GM12878 (cell line): ENCODE measurements at regions not wholly inside any gene's neighbourhood (a gene's known extent, or its start where the extent isn't known, plus 50 kb on each side); places are given as distances from the start of the nearest gene placed in this dataset.

Experiments used
- ATAC-seq: fragments of 200-7000 bp; cut with Tn5 transposase; 3 replicates; pipeline ENCODE4 v1.9.1; 2020; ENCODE audit warnings: mild to moderate bottlenecking, moderate library complexity
- BruUV-seq: library from RNA; stranded (reverse); fragments of 400-500 nt; replicated peaks from 2 replicates; lab custom pipeline; 2021; lab: Mats Ljungman, UMichigan
- CTCF ChIA-PET: fragments of 300-600 bp; sonication (Branson Sonifier 250); formaldehyde crosslinking; extraction: SDS; loops from one replicate; lab custom pipeline; 2021; ENCODE audit warnings: inconsistent platforms; lab: Yijun Ruan, JAX
- POLR2A ChIA-PET: fragments of 350-600 bp; formaldehyde crosslinking; extraction: SDS; loops from one replicate; lab custom pipeline; 2021; ENCODE audit warnings: inconsistent platforms; lab: Charles Lee
- RAD21 ChIA-PET: fragments of 300-600 bp; sonication (Branson Sonifier 250); formaldehyde crosslinking; loops from one replicate; lab custom pipeline; 2023; ENCODE audit warnings: antibody characterized with exemption; ENCODE audit not compliant: unreplicated experiment; lab: Charles Lee
- SMC1A ChIA-PET: fragments of 300-600 bp; sonication (Branson Sonifier 250); formaldehyde crosslinking; loops from one replicate; lab custom pipeline; 2023; ENCODE audit not compliant: unreplicated experiment, uncharacterized antibody; lab: Charles Lee
- DNase-seq: peaks from one replicate; pipeline ENCODE4 v3.0.0-alpha.2; 2011; ENCODE audit warnings: low read depth, low spot score
- FAIRE-seq: peaks from 3 replicates; lab custom pipeline; 2011; peaks lifted over from hg19 to GRCh38; lab: Jason Lieb, UNC
- H2AFZ ChIP-seq: 2 replicates; pipeline ENCODE4 v1.6.0; 2011; ENCODE audit warnings: low read depth, low read length, control low read depth; ENCODE audit not compliant: control insufficient read depth
- H3K27ac ChIP-seq: 2 replicates; pipeline ENCODE4 v1.5.1; 2011; ENCODE audit warnings: control low read depth; ENCODE audit not compliant: control insufficient read depth, insufficient read depth
- H3K27me3 ChIP-seq, 2 experiments: replicated peaks in 1 of 2; 2 replicates each; pipeline versions ENCODE4 v1.6.0 to v1.6.1; 2011; ENCODE audit warnings: low read length in 1 of 2; ENCODE audit not compliant: control insufficient read depth in 2 of 2, insufficient read depth in 2 of 2
- H3K36me3 ChIP-seq, 2 experiments: 2 replicates each; pipeline ENCODE4 v1.5.1; 2011; ENCODE audit warnings: low read length in 1 of 2; ENCODE audit not compliant: control insufficient read depth in 2 of 2, insufficient read depth in 2 of 2
- H3K4me1 ChIP-seq: 2 replicates; pipeline ENCODE4 v1.6.1; 2011; ENCODE audit warnings: mild to moderate bottlenecking, low read length, moderate library complexity, mixed read lengths; ENCODE audit not compliant: control insufficient read depth, insufficient read depth
- H3K4me2 ChIP-seq: 2 replicates; pipeline ENCODE4 v1.6.0; 2011; ENCODE audit warnings: control low read depth; ENCODE audit not compliant: control insufficient read depth, insufficient read depth
- H3K4me3 ChIP-seq: fragments of 200-600 bp; sonication (generic); 2 replicates; pipeline ENCODE4 v1.5.1; 2016
- H3K79me2 ChIP-seq: 2 replicates; pipeline ENCODE4 v1.6.0; 2011; ENCODE audit warnings: low read length; ENCODE audit not compliant: control insufficient read depth, insufficient read depth
- H3K9ac ChIP-seq: 2 replicates; pipeline ENCODE4 v1.8.0; 2011; ENCODE audit warnings: low read length, control low read depth, mixed read lengths; ENCODE audit not compliant: control insufficient read depth, insufficient read depth
- H3K9me3 ChIP-seq: replicated peaks from 3 replicates; pipeline ENCODE4 v1.5.1; 2011; ENCODE audit warnings: mild to moderate bottlenecking, low read length; ENCODE audit not compliant: control insufficient read depth, insufficient read depth
- H4K20me1 ChIP-seq: 2 replicates; pipeline ENCODE4 v1.6.0; 2011; ENCODE audit not compliant: control insufficient read depth, insufficient read depth
- CEBPZ ChIP-seq: fragments of 150-350 bp; IDR thresholded peaks from 2 replicates; pipeline ENCODE4 v1.6.1; 2016; ENCODE audit warnings: low read depth, low read length
- EZH2 ChIP-seq: IDR thresholded peaks from 2 replicates; pipeline ENCODE4 v1.6.1; 2012; ENCODE audit warnings: low read depth, mild to moderate bottlenecking, control low read depth, inconsistent platforms, low read length, borderline replicate concordance; ENCODE audit not compliant: control insufficient read depth
- JUND ChIP-seq: IDR thresholded peaks from 2 replicates; pipeline ENCODE4 v1.6.1; 2012; ENCODE audit warnings: low read depth, mild to moderate bottlenecking, low read length, improper control_type of control experiment, moderate library complexity
- MYB ChIP-seq: fragments of 150-350 bp; IDR thresholded peaks from 2 replicates; pipeline ENCODE4 v1.6.1; 2014; ENCODE audit warnings: mild to moderate bottlenecking, low read depth, low read length, borderline replicate concordance
- NFXL1 ChIP-seq: fragments of 450-650 bp; IDR thresholded peaks from 2 replicates; pipeline ENCODE4 v1.6.1; 2017; ENCODE audit warnings: antibody characterized with exemption, mild to moderate bottlenecking, borderline replicate concordance
- NFYA ChIP-seq: IDR thresholded peaks from 2 replicates; pipeline ENCODE4 v1.6.1; 2011; ENCODE audit warnings: low read depth, mild to moderate bottlenecking, low read length, improper control_type of control experiment, borderline replicate concordance
- NR2C2 ChIP-seq: IDR thresholded peaks from 2 replicates; pipeline ENCODE4 v1.6.1; 2011; ENCODE audit warnings: borderline replicate concordance, low read depth; ENCODE audit not compliant: control insufficient read depth, insufficient read length
- PML ChIP-seq: IDR thresholded peaks from 2 replicates; pipeline ENCODE4 v1.6.1; 2012; ENCODE audit warnings: low read length, inconsistent platforms
- SIX5 ChIP-seq: IDR thresholded peaks from 2 replicates; pipeline ENCODE4 v1.6.1; 2011; ENCODE audit warnings: mild to moderate bottlenecking, low read depth, low read length, moderate library complexity; ENCODE audit not compliant: severe bottlenecking
- STAT1 ChIP-seq: fragments of 450-650 bp; conservative IDR thresholded peaks from 2 replicates; pipeline ENCODE4 v1.6.1; 2014; ENCODE audit warnings: antibody characterized with exemption, mild to moderate bottlenecking
- TCF12 ChIP-seq: IDR thresholded peaks from 2 replicates; pipeline ENCODE4 v1.6.1; 2011; ENCODE audit warnings: low read depth, mild to moderate bottlenecking, low read length
- ZNF217 ChIP-seq: fragments of 450-650 bp; IDR thresholded peaks from 2 replicates; pipeline ENCODE4 v1.6.1; 2017; ENCODE audit warnings: antibody characterized with exemption, mild to moderate bottlenecking
- WGBS: methylation state at CpG from one replicate; pipeline ENCODE4 v1.1.6; 2016; ENCODE audit warnings: low lambda C conversion rate; ENCODE audit not compliant: insufficient replicate concordance, insufficient coverage; ENCODE audit errors: missing lambda C conversion rate; 5-methylcytosine and 5-hydroxymethylcytosine counted together
- in situ Hi-C: fragments of 300-500 bp; cut with MboI; formaldehyde crosslinking; loops from 9 replicates; pipeline ENCODE4 v1.14.3; 2018; ENCODE audit warnings: mixed read lengths
- intact Hi-C: fragments of 100-400 bp; cut with micrococcal nuclease; formaldehyde crosslinking; loops from one replicate; pipeline ENCODE4 v1.14.2; 2022; ENCODE audit not compliant: unreplicated experiment
- TF ChIP-seq, protein P1 (sequence below), 3 experiments: IDR thresholded peaks in 2 of 3; conservative IDR thresholded peaks in 1 of 3; 2 replicates each; pipeline ENCODE4 v1.5.1; 2011; ENCODE audit warnings: low read depth in 3 of 3, low read length in 3 of 3, mild to moderate bottlenecking in 3 of 3, control low read depth in 2 of 3, moderate library complexity in 2 of 3, inconsistent platforms in 1 of 3, mixed read lengths in 1 of 3; ENCODE audit not compliant: control insufficient read depth in 2 of 3, insufficient read depth in 1 of 3; ENCODE audit errors: extremely low read depth in 1 of 3

DNA sequence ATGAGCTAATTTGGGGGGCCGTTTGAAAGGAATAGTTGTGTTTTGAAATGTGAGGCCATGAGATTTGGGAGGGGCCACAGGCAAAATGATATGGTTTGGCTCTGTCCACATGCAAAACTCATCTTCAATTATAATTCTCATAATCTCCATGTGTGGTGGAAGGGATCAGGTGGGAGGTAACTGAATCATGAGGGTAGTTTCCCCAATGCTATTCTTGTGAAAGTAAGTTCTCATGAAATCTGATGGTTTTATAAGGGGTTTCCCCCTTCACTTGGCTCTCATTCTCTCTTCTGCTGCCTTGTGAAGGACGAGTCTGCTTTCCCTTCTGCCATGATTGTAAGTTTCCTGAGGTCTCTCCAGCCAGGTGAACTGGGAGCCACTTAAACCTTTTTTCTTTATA is 490.8 kb upstream of the GRM3 start:
- H3K27me3 ChIP-seq = no peaks in the 10 kb centered on the region
- RAD21 ChIA-PET = no interaction called here
- no peak for FAIRE-seq
- no peaks in the 10 kb centered on the region for H3K9me3 ChIP-seq
- intact Hi-C loops (no loop called here), in situ Hi-C loops (no loop called here)
- BruUV-seq = no TSS peak
- no peaks in the 10 kb centered on the region for H3K36me3 ChIP-seq
- no peak for DNase-seq
- no peaks in the 10 kb centered on the region for H3K4me1 ChIP-seq
- no peak overlapping the region for H3K4me2 ChIP-seq
- no peaks in the 10 kb centered on the region for H3K79me2 ChIP-seq
- no peak overlapping the region for H3K9ac ChIP-seq
- no peaks in the 10 kb centered on the region for H4K20me1 ChIP-seq
- POLR2A ChIA-PET = no interaction called here
- no peak overlapping the region for H3K4me3 ChIP-seq
- WGBS = 0% methylated on average over 2 of the region's 2 CpGs
- H3K27ac ChIP-seq = no peak overlapping the region
- CTCF ChIA-PET = no interaction called here
- no peak for ATAC-seq
- TF ChIP-seq PML = no peak
- no peak for TF ChIP-seq MYB
- TF ChIP-seq TCF12 = no peak
- TF ChIP-seq NFYA = no peak
- TF ChIP-seq STAT1 = no peak
- no peak for TF ChIP-seq EZH2
- TF ChIP-seq NFXL1 = no peak
- no peak for TF ChIP-seq NR2C2
- H2AFZ ChIP-seq = no peak overlapping the region
- SMC1A ChIA-PET = no interaction called here

DNA sequence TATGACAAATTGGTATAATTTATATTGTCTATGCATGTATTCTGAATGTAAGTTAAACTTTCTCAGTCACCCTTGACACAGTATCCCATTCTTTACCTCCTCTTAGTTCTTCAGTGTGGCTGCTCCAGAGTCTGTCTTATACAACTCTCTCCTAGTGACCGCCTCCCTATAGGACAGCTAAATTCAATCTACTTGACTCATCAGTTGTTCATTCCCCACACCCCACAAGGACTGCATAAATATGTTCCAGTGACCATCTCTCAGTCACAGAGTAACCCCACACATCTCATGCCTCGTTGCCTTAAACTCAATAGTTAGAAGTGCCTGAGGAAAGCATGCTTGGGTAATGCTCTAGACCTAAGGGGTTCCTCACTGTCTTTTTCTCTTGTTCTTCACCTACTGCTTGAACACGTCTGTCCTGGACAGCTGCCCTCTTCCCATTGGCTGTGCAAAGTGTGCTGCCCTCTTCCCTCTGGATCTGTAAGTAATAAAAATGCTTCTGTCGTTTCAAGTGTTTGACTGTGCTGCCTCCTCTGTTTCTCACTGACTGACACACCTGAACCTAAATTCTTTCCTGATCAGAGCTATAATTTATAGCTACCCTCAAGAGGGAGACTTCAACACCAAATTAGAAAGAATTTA is 494.6 kb upstream of the GRM3 start:
- 0% methylated on average over 4 of the region's 4 CpGs for WGBS
- POLR2A ChIA-PET = no interaction called here
- SMC1A ChIA-PET = interaction anchor here (0.5 kb wide), 1 partner anchor 11 kb away, joined by 3 read pairs; no protein-coding TSS in a partner anchor
- TF ChIP-seq ZNF217 (no peak), SIX5 (no peak), CEBPZ (no peak), JUND (no peak)
- TF ChIP-seq, protein P1, sequence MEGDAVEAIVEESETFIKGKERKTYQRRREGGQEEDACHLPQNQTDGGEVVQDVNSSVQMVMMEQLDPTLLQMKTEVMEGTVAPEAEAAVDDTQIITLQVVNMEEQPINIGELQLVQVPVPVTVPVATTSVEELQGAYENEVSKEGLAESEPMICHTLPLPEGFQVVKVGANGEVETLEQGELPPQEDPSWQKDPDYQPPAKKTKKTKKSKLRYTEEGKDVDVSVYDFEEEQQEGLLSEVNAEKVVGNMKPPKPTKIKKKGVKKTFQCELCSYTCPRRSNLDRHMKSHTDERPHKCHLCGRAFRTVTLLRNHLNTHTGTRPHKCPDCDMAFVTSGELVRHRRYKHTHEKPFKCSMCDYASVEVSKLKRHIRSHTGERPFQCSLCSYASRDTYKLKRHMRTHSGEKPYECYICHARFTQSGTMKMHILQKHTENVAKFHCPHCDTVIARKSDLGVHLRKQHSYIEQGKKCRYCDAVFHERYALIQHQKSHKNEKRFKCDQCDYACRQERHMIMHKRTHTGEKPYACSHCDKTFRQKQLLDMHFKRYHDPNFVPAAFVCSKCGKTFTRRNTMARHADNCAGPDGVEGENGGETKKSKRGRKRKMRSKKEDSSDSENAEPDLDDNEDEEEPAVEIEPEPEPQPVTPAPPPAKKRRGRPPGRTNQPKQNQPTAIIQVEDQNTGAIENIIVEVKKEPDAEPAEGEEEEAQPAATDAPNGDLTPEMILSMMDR (IDR thresholded peaks at IDR 0.05 in 2 of 3, conservative IDR thresholded peaks at IDR 0.05 in 1 of 3; ENCODE audit: control insufficient read depth in 2 of 3, extremely low read depth in 1 of 3, insufficient read depth in 1 of 3, low read depth in 3 of 3, low read length in 3 of 3) = no peak

More for the DNA sequence above, 494.6 kb upstream of the GRM3 start:
- Histone ChIP-seq H3K9me3 (no peaks in the 10 kb centered on the region), H3K4me3 (no peak overlapping the region), H3K27ac (no peak overlapping the region), H3K36me3 (no peaks in the 10 kb centered on the region), H3K4me1 (no peaks in the 10 kb centered on the region), H2AFZ (no peak overlapping the region), H3K79me2 (no peaks in the 10 kb centered on the region), H3K4me2 (no peak overlapping the region), H3K9ac (no peak overlapping the region), H4K20me1 (no peaks in the 10 kb centered on the region), H3K27me3 (no peaks in the 10 kb centered on the region)
- no TSS peak for BruUV-seq
- intact Hi-C loops (no loop called here), in situ Hi-C loops (no loop called here)
- CTCF ChIA-PET = no interaction called here
- DNase-seq (no peak), FAIRE-seq (no peak), ATAC-seq (no peak)
- RAD21 ChIA-PET = no interaction called here
